Suprapubic skin (tissue), 3 donors: ENCODE measurements at regions not wholly inside any gene's neighbourhood (a gene's known extent, or its start where the extent isn't known, plus 50 kb on each side); places are given as distances from the start of the nearest gene placed in this dataset.

ENCODE experiments used
- CTCF ChIP-seq, 2 donors: fragments of 200-600 bp in 1 of 2; fragments of 450-650 bp in 1 of 2; sonication (generic) in 1 of 2; IDR thresholded peaks; one replicate each; pipeline ENCODE4 v1.5.1; 2016 to 2019; ENCODE audit warnings: antibody characterized with exemption in 2 of 2, mild to moderate bottlenecking in 1 of 2, moderate library complexity in 1 of 2
- EP300 ChIP-seq: sonication (generic); formaldehyde crosslinking; IDR thresholded peaks from one replicate; pipeline ENCODE4 v1.6.1; 2017; ENCODE audit warnings: antibody characterized with exemption

- TF ChIP-seq EP300 = no peak
- no peak for TF ChIP-seq CTCF (IDR thresholded peaks at IDR 0.05)
Observed at GRCh38 chr2:8548619-8549150, 133.2 kb upstream of the ID2 start.
